ENCODE measurements at regions not wholly inside any gene's neighbourhood (a gene's known extent, or its start where the extent isn't known, plus 50 kb on each side); places are given as distances from the start of the nearest gene placed in this dataset.

GRCh38 chr10:8766899-8767298, 712.4 kb downstream of the GATA3 start:
- no peak for DNase-seq (ENCODE audit: low read depth in 2 of 2)

GRCh38 chr10:8767591-8767990, 713.1 kb downstream of the GATA3 start:
- DNase-seq (ENCODE audit: low read depth in 2 of 2) = no peak

GRCh38 chr10:8768341-8768740, 713.9 kb downstream of the GATA3 start:
- DNase-seq (ENCODE audit: low read depth in 2 of 2) = no peak

GRCh38 chr10:8768852-8769251, 714.4 kb downstream of the GATA3 start:
- no peak for DNase-seq (ENCODE audit: low read depth in 2 of 2)

GRCh38 chr10:8776926-8777622, 722.6 kb downstream of the GATA3 start:
- no peak for DNase-seq (ENCODE audit: low read depth in 2 of 2)

GRCh38 chr10:8778713-8779112, 724.2 kb downstream of the GATA3 start:
- DNase-seq (ENCODE audit: low read depth in 2 of 2) = no peak

GRCh38 chr10:8787649-8788048, 733.2 kb downstream of the GATA3 start:
- no peak for DNase-seq (ENCODE audit: low read depth in 2 of 2)

- DNase-seq (ENCODE audit: low read depth in 2 of 2) = no peak
Observed at GRCh38 chr10:8790390-8790789, 735.9 kb downstream of the GATA3 start.

GRCh38 chr10:8794860-8795259, 740.4 kb downstream of the GATA3 start:
- DNase-seq (ENCODE audit: low read depth in 2 of 2) = no peak

- DNase-seq (ENCODE audit: low read depth in 2 of 2) = no peak
Observed at GRCh38 chr10:8800426-8800825, 745.9 kb downstream of the GATA3 start.

GRCh38 chr10:8803992-8804391, 749.5 kb downstream of the GATA3 start:
- DNase-seq (ENCODE audit: low read depth in 2 of 2) = no peak

GRCh38 chr10:8810677-8811076, 756.2 kb downstream of the GATA3 start:
- DNase-seq (ENCODE audit: low read depth in 2 of 2) = no peak

- DNase-seq (ENCODE audit: low read depth in 2 of 2) = no peak
Observed at GRCh38 chr10:8811201-8811600, 756.7 kb downstream of the GATA3 start.

GRCh38 chr10:8815969-8816368, 761.5 kb downstream of the GATA3 start:
- no peak for DNase-seq (ENCODE audit: low read depth in 2 of 2)

GRCh38 chr10:8817299-8817698, 762.8 kb downstream of the GATA3 start:
- no peak for DNase-seq (ENCODE audit: low read depth in 2 of 2)

GRCh38 chr10:8825611-8826010, 771.1 kb downstream of the GATA3 start:
- no peak for DNase-seq (ENCODE audit: low read depth in 2 of 2)

- DNase-seq (ENCODE audit: low read depth in 2 of 2) = no peak
Observed at GRCh38 chr10:8829592-8829991, 775.1 kb downstream of the GATA3 start.

GRCh38 chr10:8830048-8830447, 775.6 kb downstream of the GATA3 start:
- no peak for DNase-seq (ENCODE audit: low read depth in 2 of 2)

GRCh38 chr10:8830876-8831275, 776.4 kb downstream of the GATA3 start:
- no peak for DNase-seq (ENCODE audit: low read depth in 2 of 2)

GRCh38 chr10:8835453-8836167, 781.1 kb downstream of the GATA3 start:
- no peak for DNase-seq (ENCODE audit: low read depth in 2 of 2)

- DNase-seq (ENCODE audit: low read depth in 2 of 2) = no peak
Observed at GRCh38 chr10:8840356-8840755, 785.9 kb downstream of the GATA3 start.

GRCh38 chr10:8844141-8844540, 789.7 kb downstream of the GATA3 start:
- DNase-seq (ENCODE audit: low read depth in 2 of 2) = no peak

- DNase-seq (ENCODE audit: low read depth in 2 of 2) = no peak
Observed at GRCh38 chr10:8852546-8852945, 798.1 kb downstream of the GATA3 start.
